ENCODE measurements at regions not wholly inside any gene's neighbourhood (a gene's known extent, or its start where the extent isn't known, plus 50 kb on each side); places are given as distances from the start of the nearest gene placed in this dataset.

DNA sequence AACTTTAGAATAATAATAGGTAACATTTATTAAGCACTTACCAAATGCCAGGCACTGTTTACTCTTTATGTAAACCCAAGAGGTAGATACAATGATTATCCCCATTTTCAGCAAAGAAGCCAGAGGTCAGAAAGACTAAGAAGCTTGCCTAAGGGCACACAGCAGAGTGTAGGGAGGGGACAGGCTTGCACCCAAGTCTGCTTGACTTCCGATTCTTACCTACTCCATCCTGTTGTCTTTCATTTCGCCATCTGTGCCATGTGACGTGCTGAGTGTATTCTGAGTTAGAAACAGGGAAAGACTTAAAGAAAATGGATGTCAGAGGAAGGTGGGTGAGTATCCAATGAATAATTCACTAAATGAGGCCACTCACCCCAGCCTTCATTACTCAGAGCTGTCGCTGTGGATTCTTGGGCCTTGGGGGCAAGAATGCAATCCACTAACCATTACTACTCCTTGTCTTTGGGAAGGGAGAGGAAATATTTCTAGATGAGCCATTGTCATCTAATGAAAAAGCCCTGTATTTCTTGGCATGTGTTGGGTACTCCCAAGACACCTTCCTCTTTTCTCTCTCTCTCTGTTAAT is 76.4 kb upstream of the BCL11A start:
- Mint-ChIP-seq H3K36me3 (ENCODE audit: low read depth) (no peaks in the 10 kb centered on the region), H3K27me3 (ENCODE audit: insufficient read depth, low read depth, poor library complexity) (peaks cover 2% of the 10 kb centered on the region), H3K4me3 (no peak overlapping the region), H3K27ac (no peak overlapping the region), H3K4me1 (peaks cover 31% of the 10 kb centered on the region), H3K9me3 (no peaks in the 10 kb centered on the region; the same call in 2 of the 3 replicates)
- Histone ChIP-seq H3K79me2 (replicated peaks; ENCODE audit: insufficient read depth) (no peaks in the 10 kb centered on the region), H3K4me3 (no peak overlapping the region), H3K27ac (ENCODE audit: low read depth) (no peak overlapping the region), H3K27me3 (ENCODE audit: insufficient read depth) (no peaks in the 10 kb centered on the region), H3K4me1 (ENCODE audit: insufficient read depth) (peaks cover 19% of the 10 kb centered on the region), H3K9me2 (ENCODE audit: insufficient read depth) (no peaks in the 10 kb centered on the region), H3K4me2 (no peak overlapping the region), H3F3A (replicated peaks; ENCODE audit: low read depth) (no peaks in the 10 kb centered on the region), H2AFZ (peak overlapping the region; percentile 78; the same call in 1 of the 2 replicates), H4K20me1 (replicated peaks; ENCODE audit: insufficient read depth) (no peaks in the 10 kb centered on the region), H3K36me3 (ENCODE audit: insufficient read depth) (no peaks in the 10 kb centered on the region)
- no peak for TF ChIP-seq EZH2 (IDR thresholded peaks at IDR 0.05; ENCODE audit: low read depth, unreplicated experiment)
- TF ChIP-seq NANOG (IDR thresholded peaks at IDR 0.05; ENCODE audit: borderline replicate concordance) = no peak
- no peak for TF ChIP-seq ZNF331 (CRISPR knock-in tag; IDR thresholded peaks at IDR 0.05; ENCODE audit: low read depth)
- TF ChIP-seq POLR2AphosphoS5 (IDR thresholded peaks at IDR 0.05; ENCODE audit: low read depth) = no peak
- no peak for TF ChIP-seq STAT1 (IDR thresholded peaks at IDR 0.05; ENCODE audit: unreplicated experiment)
- TF ChIP-seq EZH2phosphoT487 (IDR thresholded peaks at IDR 0.05; ENCODE audit: unreplicated experiment) = no peak
- TF ChIP-seq, protein P1, sequence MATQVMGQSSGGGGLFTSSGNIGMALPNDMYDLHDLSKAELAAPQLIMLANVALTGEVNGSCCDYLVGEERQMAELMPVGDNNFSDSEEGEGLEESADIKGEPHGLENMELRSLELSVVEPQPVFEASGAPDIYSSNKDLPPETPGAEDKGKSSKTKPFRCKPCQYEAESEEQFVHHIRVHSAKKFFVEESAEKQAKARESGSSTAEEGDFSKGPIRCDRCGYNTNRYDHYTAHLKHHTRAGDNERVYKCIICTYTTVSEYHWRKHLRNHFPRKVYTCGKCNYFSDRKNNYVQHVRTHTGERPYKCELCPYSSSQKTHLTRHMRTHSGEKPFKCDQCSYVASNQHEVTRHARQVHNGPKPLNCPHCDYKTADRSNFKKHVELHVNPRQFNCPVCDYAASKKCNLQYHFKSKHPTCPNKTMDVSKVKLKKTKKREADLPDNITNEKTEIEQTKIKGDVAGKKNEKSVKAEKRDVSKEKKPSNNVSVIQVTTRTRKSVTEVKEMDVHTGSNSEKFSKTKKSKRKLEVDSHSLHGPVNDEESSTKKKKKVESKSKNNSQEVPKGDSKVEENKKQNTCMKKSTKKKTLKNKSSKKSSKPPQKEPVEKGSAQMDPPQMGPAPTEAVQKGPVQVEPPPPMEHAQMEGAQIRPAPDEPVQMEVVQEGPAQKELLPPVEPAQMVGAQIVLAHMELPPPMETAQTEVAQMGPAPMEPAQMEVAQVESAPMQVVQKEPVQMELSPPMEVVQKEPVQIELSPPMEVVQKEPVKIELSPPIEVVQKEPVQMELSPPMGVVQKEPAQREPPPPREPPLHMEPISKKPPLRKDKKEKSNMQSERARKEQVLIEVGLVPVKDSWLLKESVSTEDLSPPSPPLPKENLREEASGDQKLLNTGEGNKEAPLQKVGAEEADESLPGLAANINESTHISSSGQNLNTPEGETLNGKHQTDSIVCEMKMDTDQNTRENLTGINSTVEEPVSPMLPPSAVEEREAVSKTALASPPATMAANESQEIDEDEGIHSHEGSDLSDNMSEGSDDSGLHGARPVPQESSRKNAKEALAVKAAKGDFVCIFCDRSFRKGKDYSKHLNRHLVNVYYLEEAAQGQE (IDR thresholded peaks at IDR 0.05; ENCODE audit: unreplicated experiment) = no peak
- TF ChIP-seq, protein P2, sequence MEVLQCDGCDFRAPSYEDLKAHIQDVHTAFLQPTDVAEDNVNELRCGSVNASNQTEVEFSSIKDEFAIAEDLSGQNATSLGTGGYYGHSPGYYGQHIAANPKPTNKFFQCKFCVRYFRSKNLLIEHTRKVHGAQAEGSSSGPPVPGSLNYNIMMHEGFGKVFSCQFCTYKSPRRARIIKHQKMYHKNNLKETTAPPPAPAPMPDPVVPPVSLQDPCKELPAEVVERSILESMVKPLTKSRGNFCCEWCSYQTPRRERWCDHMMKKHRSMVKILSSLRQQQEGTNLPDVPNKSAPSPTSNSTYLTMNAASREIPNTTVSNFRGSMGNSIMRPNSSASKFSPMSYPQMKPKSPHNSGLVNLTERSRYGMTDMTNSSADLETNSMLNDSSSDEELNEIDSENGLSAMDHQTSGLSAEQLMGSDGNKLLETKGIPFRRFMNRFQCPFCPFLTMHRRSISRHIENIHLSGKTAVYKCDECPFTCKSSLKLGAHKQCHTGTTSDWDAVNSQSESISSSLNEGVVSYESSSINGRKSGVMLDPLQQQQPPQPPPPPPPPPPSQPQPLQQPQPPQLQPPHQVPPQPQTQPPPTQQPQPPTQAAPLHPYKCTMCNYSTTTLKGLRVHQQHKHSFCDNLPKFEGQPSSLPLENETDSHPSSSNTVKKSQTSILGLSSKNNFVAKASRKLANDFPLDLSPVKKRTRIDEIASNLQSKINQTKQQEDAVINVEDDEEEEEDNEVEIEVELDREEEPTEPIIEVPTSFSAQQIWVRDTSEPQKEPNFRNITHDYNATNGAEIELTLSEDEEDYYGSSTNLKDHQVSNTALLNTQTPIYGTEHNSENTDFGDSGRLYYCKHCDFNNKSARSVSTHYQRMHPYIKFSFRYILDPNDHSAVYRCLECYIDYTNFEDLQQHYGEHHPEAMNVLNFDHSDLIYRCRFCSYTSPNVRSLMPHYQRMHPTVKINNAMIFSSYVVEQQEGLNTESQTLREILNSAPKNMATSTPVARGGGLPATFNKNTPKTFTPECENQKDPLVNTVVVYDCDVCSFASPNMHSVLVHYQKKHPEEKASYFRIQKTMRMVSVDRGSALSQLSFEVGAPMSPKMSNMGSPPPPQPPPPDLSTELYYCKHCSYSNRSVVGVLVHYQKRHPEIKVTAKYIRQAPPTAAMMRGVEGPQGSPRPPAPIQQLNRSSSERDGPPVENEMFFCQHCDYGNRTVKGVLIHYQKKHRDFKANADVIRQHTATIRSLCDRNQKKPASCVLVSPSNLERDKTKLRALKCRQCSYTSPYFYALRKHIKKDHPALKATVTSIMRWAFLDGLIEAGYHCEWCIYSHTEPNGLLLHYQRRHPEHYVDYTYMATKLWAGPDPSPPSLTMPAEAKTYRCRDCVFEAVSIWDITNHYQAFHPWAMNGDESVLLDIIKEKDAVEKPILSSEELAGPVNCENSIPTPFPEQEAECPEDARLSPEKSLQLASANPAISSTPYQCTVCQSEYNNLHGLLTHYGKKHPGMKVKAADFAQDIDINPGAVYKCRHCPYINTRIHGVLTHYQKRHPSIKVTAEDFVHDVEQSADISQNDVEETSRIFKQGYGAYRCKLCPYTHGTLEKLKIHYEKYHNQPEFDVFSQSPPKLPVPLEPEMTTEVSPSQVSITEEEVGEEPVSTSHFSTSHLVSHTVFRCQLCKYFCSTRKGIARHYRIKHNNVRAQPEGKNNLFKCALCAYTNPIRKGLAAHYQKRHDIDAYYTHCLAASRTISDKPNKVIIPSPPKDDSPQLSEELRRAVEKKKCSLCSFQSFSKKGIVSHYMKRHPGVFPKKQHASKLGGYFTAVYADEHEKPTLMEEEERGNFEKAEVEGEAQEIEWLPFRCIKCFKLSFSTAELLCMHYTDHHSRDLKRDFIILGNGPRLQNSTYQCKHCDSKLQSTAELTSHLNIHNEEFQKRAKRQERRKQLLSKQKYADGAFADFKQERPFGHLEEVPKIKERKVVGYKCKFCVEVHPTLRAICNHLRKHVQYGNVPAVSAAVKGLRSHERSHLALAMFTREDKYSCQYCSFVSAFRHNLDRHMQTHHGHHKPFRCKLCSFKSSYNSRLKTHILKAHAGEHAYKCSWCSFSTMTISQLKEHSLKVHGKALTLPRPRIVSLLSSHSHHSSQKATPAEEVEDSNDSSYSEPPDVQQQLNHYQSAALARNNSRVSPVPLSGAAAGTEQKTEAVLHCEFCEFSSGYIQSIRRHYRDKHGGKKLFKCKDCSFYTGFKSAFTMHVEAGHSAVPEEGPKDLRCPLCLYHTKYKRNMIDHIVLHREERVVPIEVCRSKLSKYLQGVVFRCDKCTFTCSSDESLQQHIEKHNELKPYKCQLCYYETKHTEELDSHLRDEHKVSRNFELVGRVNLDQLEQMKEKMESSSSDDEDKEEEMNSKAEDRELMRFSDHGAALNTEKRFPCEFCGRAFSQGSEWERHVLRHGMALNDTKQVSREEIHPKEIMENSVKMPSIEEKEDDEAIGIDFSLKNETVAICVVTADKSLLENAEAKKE (CRISPR knock-in tag; IDR thresholded peaks at IDR 0.05) = no peak
- TF ChIP-seq, protein P3, sequence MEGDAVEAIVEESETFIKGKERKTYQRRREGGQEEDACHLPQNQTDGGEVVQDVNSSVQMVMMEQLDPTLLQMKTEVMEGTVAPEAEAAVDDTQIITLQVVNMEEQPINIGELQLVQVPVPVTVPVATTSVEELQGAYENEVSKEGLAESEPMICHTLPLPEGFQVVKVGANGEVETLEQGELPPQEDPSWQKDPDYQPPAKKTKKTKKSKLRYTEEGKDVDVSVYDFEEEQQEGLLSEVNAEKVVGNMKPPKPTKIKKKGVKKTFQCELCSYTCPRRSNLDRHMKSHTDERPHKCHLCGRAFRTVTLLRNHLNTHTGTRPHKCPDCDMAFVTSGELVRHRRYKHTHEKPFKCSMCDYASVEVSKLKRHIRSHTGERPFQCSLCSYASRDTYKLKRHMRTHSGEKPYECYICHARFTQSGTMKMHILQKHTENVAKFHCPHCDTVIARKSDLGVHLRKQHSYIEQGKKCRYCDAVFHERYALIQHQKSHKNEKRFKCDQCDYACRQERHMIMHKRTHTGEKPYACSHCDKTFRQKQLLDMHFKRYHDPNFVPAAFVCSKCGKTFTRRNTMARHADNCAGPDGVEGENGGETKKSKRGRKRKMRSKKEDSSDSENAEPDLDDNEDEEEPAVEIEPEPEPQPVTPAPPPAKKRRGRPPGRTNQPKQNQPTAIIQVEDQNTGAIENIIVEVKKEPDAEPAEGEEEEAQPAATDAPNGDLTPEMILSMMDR (conservative IDR thresholded peaks at IDR 0.05; ENCODE audit: low read depth in 2 of 2) = no peak
- TF ChIP-seq, protein P4, sequence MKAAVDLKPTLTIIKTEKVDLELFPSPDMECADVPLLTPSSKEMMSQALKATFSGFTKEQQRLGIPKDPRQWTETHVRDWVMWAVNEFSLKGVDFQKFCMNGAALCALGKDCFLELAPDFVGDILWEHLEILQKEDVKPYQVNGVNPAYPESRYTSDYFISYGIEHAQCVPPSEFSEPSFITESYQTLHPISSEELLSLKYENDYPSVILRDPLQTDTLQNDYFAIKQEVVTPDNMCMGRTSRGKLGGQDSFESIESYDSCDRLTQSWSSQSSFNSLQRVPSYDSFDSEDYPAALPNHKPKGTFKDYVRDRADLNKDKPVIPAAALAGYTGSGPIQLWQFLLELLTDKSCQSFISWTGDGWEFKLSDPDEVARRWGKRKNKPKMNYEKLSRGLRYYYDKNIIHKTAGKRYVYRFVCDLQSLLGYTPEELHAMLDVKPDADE (IDR thresholded peaks at IDR 0.05) = no peak
- no peak for TF ChIP-seq CREB1 (CRISPR knock-in tag; IDR thresholded peaks at IDR 0.05; ENCODE audit: low read depth)
- TF ChIP-seq ZNF114 (CRISPR knock-in tag; IDR thresholded peaks at IDR 0.05) = no peak
- TF ChIP-seq JUNB (IDR thresholded peaks at IDR 0.05; ENCODE audit: unreplicated experiment) = no peak
- ATAC-seq (no peak), DNase-seq (ENCODE audit: low spot score) (no peak)
